HepG2 (cell line): ENCODE measurements at regions not wholly inside any gene's neighbourhood (a gene's known extent, or its start where the extent isn't known, plus 50 kb on each side); places are given as distances from the start of the nearest gene placed in this dataset.

Experiments used
- BCLAF1 ChIP-seq: fragments of 450-650 bp; IDR thresholded peaks from 2 replicates; pipeline ENCODE4 v1.6.1; 2017; ENCODE audit warnings: mild to moderate bottlenecking
- CEBPB ChIP-seq: IDR thresholded peaks from 2 replicates; pipeline ENCODE4 v1.6.1; 2011; ENCODE audit warnings: low read depth, low read length, improper control_type of control experiment, borderline replicate concordance
- CREB3 ChIP-seq: sonication (generic); formaldehyde crosslinking; IDR thresholded peaks from 2 replicates; pipeline ENCODE4 v1.5.0; 2020; ENCODE audit warnings: missing genetic modification reagents
- FOXA3 ChIP-seq: IDR thresholded peaks from 2 replicates; pipeline ENCODE4 v1.6.1; 2016; ENCODE audit warnings: missing genetic modification reagents, missing compliant biosample characterization
- GLI4 ChIP-seq: sonication (generic); formaldehyde crosslinking; IDR thresholded peaks from 2 replicates; pipeline ENCODE4 v1.5.1; 2020; ENCODE audit warnings: missing genetic modification reagents, mild to moderate bottlenecking, moderate library complexity, borderline replicate concordance
- HMGA1 ChIP-seq: sonication (generic); formaldehyde crosslinking; conservative IDR thresholded peaks from 2 replicates; pipeline ENCODE4 v1.4.0; 2020; ENCODE audit warnings: missing genetic modification reagents
- HNRNPUL1 ChIP-seq: fragments of 200-400 bp; formaldehyde crosslinking; IDR thresholded peaks from 2 replicates; pipeline ENCODE4 v1.6.1; 2017; ENCODE audit warnings: low read depth, mild to moderate bottlenecking, low read length, moderate library complexity
- IRF1 ChIP-seq: sonication (generic); formaldehyde crosslinking; IDR thresholded peaks from 2 replicates; pipeline ENCODE4 v1.4.0; 2020; ENCODE audit warnings: low read depth, mild to moderate bottlenecking, missing genetic modification reagents
- KAT2B ChIP-seq: fragments of 150-350 bp; IDR thresholded peaks from 2 replicates; pipeline ENCODE4 v1.6.1; 2014; ENCODE audit warnings: low read depth, low read length, borderline replicate concordance
- MEF2D ChIP-seq: sonication (generic); formaldehyde crosslinking; IDR thresholded peaks from 2 replicates; pipeline ENCODE4 v1.5.1; 2020; ENCODE audit warnings: mild to moderate bottlenecking, missing genetic modification reagents
- SAP130 ChIP-seq: IDR thresholded peaks from 2 replicates; pipeline ENCODE4 v1.6.1; 2016; ENCODE audit warnings: low read depth
- SOX6 ChIP-seq, 2 experiments: fragments of 450-650 bp in 1 of 2; sonication (generic) in 1 of 2; formaldehyde crosslinking in 1 of 2; IDR thresholded peaks; 2 replicates each; pipeline versions ENCODE4 v1.4.0 to v1.6.1; 2017 to 2020; ENCODE audit warnings: antibody characterized with exemption in 1 of 2, mild to moderate bottlenecking in 1 of 2, missing genetic modification reagents in 1 of 2
- TCF7 ChIP-seq: sonication (generic); IDR thresholded peaks from 2 replicates; pipeline ENCODE4 v1.6.1; 2016; ENCODE audit warnings: antibody characterized with exemption, low read depth
- TP53 ChIP-seq: sonication (generic); formaldehyde crosslinking; conservative IDR thresholded peaks from 2 replicates; pipeline ENCODE4 v1.4.0; 2020; ENCODE audit warnings: missing genetic modification reagents
- ZFP36L2 ChIP-seq: sonication (generic); formaldehyde crosslinking; IDR thresholded peaks from 2 replicates; pipeline ENCODE4 v1.4.0; 2020; ENCODE audit warnings: missing genetic modification reagents
- ZMAT5 ChIP-seq: sonication (generic); formaldehyde crosslinking; IDR thresholded peaks from 2 replicates; pipeline ENCODE4 v1.5.0; 2020; ENCODE audit warnings: mild to moderate bottlenecking, low read depth, missing genetic modification reagents, borderline replicate concordance
- ZNF12 ChIP-seq: sonication (generic); formaldehyde crosslinking; IDR thresholded peaks from 2 replicates; pipeline ENCODE4 v1.5.0; 2020; ENCODE audit warnings: missing genetic modification reagents
- ZNF292 ChIP-seq: sonication (generic); formaldehyde crosslinking; IDR thresholded peaks from 2 replicates; pipeline ENCODE4 v1.8.1; 2022; ENCODE audit warnings: mild to moderate bottlenecking, low read depth, missing genetic modification reagents, borderline replicate concordance
- ZNF33B ChIP-seq: sonication (generic); formaldehyde crosslinking; IDR thresholded peaks from 2 replicates; pipeline ENCODE4 v1.5.1; 2020; ENCODE audit warnings: mild to moderate bottlenecking, missing genetic modification reagents
- ZNF512 ChIP-seq: sonication (generic); formaldehyde crosslinking; IDR thresholded peaks from 2 replicates; pipeline ENCODE4 v1.4.0; 2020; ENCODE audit warnings: mild to moderate bottlenecking, missing genetic modification reagents
- ZNF589 ChIP-seq: sonication (generic); formaldehyde crosslinking; conservative IDR thresholded peaks from 2 replicates; pipeline ENCODE4 v1.8.0; 2022; ENCODE audit warnings: mild to moderate bottlenecking, moderate library complexity, missing genetic modification reagents
- ZNF770 ChIP-seq: sonication (generic); formaldehyde crosslinking; IDR thresholded peaks from 2 replicates; pipeline ENCODE4 v1.5.0; 2020; ENCODE audit warnings: mild to moderate bottlenecking, missing genetic modification reagents
- ZNF841 ChIP-seq: sonication (generic); formaldehyde crosslinking; IDR thresholded peaks from 2 replicates; pipeline ENCODE4 v1.8.1; 2023; ENCODE audit warnings: missing genetic modification reagents, borderline replicate concordance

- TF ChIP-seq ZNF12 (CRISPR knock-in tag) (no peak; the same call in 1 of the 2 replicates), HMGA1 (CRISPR knock-in tag) (no peak), TCF7 (no peak), ZMAT5 (CRISPR knock-in tag) (no peak), KAT2B (no peak), BCLAF1 (no peak), ZNF292 (CRISPR knock-in tag) (peak; percentile 72; the same call in 1 of the 2 replicates), TP53 (CRISPR knock-in tag) (no peak), ZNF33B (CRISPR knock-in tag) (no peak), CREB3 (CRISPR knock-in tag) (no peak), ZFP36L2 (CRISPR knock-in tag) (no peak), ZNF841 (CRISPR knock-in tag) (no peak), FOXA3 (CRISPR knock-in tag) (peak; percentile 20; the same call in 1 of the 2 replicates), HNRNPUL1 (no peak), ZNF770 (CRISPR knock-in tag) (no peak), GLI4 (no peak), CEBPB (peak; percentile 33; the same call in 1 of the 2 replicates), IRF1 (no peak), SAP130 (no peak), ZNF589 (no peak), ZNF512 (CRISPR knock-in tag) (no peak), MEF2D (0 out of 2 replicates have a peak, but pooled peaks have one; percentile 35), SOX6 (IDR thresholded peaks at IDR 0.05) (no peak), SOX6 (CRISPR knock-in tag; IDR thresholded peaks at IDR 0.05) (peak; percentile 37)
Observed at GRCh38 chr1:213679153-213679552, 308.6 kb upstream of the PROX1 start (continued).
